Kidney epithelial cell (primary cell): ENCODE measurements at regions not wholly inside any gene's neighbourhood (a gene's known extent, or its start where the extent isn't known, plus 50 kb on each side); places are given as distances from the start of the nearest gene placed in this dataset.

ENCODE experiments used
- DNase-seq: peaks from one replicate; pipeline ENCODE4 v3.0.0-alpha.2; 2010; ENCODE audit warnings: low read depth
- H3K27me3 ChIP-seq: 2 replicates; pipeline ENCODE4 v1.6.0; 2011; ENCODE audit warnings: low read length; ENCODE audit not compliant: control insufficient read depth, insufficient read depth
- H3K36me3 ChIP-seq: 2 replicates; pipeline ENCODE4 v1.5.1; 2011; ENCODE audit warnings: low read length; ENCODE audit not compliant: control insufficient read depth, insufficient read depth
- H3K4me3 ChIP-seq: 2 replicates; pipeline ENCODE4 v1.5.1; 2011; ENCODE audit warnings: low read depth, mild to moderate bottlenecking, control low read depth, low read length
- TF ChIP-seq, protein P1 (sequence below): IDR thresholded peaks from 2 replicates; pipeline ENCODE4 v1.5.1; 2011; ENCODE audit warnings: mild to moderate bottlenecking, moderate library complexity, low read length, control low read depth, inconsistent platforms; ENCODE audit not compliant: insufficient read depth, poor library complexity, severe bottlenecking

DNA sequence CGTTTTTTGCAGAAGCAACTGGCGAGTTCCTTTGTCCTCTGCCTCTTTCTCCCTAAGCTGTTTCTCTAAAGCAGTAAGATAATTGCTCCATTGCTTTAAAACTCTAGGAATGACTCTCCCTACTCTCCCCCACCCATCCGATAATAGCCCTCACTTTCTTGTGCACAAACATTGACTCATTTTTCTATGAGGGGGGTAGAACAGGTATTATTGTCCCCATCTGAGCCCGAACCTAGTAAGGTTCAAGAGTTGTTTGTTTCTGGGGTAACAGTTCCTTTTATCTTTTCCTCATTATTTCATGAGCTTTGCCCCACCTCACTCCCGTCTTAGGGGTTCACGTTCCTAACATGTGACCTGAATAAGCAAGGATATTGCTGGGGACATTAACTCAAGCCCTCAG lies 190.6 kb downstream of the EMP1 start:
- no peak overlapping the region for H3K4me3 ChIP-seq
- TF ChIP-seq, protein P1, sequence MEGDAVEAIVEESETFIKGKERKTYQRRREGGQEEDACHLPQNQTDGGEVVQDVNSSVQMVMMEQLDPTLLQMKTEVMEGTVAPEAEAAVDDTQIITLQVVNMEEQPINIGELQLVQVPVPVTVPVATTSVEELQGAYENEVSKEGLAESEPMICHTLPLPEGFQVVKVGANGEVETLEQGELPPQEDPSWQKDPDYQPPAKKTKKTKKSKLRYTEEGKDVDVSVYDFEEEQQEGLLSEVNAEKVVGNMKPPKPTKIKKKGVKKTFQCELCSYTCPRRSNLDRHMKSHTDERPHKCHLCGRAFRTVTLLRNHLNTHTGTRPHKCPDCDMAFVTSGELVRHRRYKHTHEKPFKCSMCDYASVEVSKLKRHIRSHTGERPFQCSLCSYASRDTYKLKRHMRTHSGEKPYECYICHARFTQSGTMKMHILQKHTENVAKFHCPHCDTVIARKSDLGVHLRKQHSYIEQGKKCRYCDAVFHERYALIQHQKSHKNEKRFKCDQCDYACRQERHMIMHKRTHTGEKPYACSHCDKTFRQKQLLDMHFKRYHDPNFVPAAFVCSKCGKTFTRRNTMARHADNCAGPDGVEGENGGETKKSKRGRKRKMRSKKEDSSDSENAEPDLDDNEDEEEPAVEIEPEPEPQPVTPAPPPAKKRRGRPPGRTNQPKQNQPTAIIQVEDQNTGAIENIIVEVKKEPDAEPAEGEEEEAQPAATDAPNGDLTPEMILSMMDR, result no peak

DNA sequence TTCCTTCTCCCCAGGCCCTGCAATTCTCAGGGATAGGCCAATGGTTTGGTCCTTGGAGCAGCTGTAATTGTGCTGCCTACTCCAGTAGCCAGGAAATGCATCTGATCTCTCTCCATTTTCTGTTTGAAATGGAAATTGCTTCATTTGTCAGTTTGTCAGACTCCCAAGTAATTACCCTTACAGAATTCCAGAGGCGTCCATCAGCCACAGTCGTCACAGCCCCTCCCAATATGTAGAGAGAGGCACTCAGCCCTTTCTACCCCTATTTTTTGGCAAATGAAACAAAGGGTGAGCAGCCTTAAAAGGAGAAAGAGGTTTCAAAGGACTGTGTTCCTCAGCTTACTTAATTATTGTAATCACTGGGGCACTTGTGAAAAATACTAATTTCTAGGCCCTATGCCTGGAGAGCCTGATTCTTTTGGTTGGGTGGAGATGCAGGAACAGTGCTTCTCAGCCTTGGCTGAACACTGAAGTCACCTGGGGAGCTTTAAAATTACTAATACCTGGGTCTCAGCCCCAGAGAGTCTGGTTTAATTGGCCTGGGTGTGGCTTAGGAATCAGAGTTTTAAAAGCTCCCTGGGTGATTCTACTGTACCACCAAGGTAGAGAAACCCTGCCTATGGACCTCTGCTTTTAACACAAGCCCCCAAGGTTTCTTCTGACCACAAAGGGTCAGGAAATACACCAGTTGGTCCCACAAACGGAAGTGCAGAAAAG lies 190.0 kb downstream of the EMP1 start:
- Histone ChIP-seq H3K27me3 (no peaks in the 10 kb centered on the region), H3K36me3 (no peaks in the 10 kb centered on the region), H3K4me3 (no peak overlapping the region)
- TF ChIP-seq, protein P1, result no peak
- no peak for DNase-seq

More for the DNA sequence above, 190.6 kb downstream of the EMP1 start:
- no peak for DNase-seq
- Histone ChIP-seq H3K36me3 (no peaks in the 10 kb centered on the region), H3K27me3 (no peaks in the 10 kb centered on the region)

DNA sequence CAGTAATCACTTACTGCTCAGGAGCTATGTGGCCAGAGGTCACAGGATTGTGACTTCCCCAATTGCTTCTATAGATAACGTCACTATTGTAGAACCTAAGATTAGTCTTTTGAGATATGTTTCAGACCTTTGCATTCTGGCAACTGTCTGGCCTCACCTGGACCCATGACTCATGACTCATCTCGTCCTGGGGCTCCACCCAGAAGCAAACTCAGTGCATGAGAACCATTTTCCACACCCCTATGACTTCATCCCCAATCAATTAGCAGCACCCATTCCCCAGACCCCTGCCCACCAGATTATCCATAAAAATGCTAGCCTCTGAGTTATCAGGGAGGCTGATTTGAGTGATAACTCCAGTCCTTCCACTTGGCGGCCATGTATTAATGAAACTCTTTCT lies 186.9 kb downstream of the EMP1 start:
- Histone ChIP-seq H3K27me3 (no peaks in the 10 kb centered on the region), H3K36me3 (no peaks in the 10 kb centered on the region), H3K4me3 (no peak overlapping the region)
- TF ChIP-seq, protein P1, result no peak
- DNase-seq, result no peak

DNA sequence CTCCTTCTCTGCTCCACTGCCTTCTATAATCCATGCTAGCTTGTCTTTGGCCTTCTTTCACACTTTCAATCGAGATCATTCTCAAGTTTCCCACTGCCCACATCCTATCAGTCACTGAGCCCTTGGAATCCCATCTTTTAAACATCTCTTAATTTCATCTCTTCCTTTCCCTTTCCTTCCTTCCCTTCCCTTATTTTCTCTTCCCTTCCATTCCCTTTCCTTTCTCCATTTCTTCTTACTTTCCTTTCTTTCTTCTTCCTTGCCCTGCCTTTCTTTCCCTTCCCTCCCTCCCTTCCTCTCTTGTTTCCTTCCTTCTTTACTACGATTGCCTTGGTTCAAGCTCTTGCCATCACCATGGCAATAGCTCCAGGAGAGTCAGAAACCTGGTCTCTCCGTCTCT lies 183.8 kb downstream of the EMP1 start:
- TF ChIP-seq, protein P1, result no peak
- no peaks in the 10 kb centered on the region for H3K36me3 ChIP-seq
- no peak overlapping the region for H3K4me3 ChIP-seq
- no peak for DNase-seq
- no peaks in the 10 kb centered on the region for H3K27me3 ChIP-seq

DNA sequence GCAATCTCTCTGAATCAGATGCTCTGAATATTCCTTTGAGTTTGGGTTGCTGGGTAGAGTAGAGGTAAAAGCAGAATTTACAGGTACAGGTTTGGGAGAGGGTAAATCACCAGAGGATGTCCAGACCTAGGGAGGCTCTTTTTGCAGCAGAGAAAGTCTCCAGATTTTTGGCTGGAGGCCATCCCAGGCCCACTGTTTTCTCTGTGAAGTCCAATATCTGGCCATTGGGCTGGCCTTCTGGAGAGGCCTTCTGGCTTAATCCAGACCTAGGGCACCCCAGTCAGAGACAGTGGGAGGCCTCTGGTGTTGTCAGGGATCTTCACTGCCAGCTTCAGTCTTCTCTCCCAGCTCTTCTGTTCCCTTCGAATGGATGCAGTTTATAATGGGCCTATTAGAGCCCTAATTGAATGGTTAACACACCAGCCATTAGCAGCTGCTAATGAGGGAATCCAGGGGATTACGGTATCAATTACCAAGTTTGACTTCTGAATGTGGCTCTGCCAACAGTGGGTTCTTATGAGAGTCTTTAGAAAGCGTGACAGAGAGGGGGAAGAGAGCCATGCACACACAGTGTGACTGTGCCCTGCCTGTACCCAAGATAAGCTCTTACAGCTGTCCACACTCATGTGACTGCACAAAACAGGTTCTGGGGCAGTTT lies 183.1 kb downstream of the EMP1 start:
- Histone ChIP-seq H3K36me3 (no peaks in the 10 kb centered on the region), H3K4me3 (no peak overlapping the region), H3K27me3 (no peaks in the 10 kb centered on the region)
- no peak for DNase-seq
- TF ChIP-seq, protein P1, result no peak
